Type B pancreatic cell (in vitro differentiated cells): ENCODE measurements at regions not wholly inside any gene's neighbourhood (a gene's known extent, or its start where the extent isn't known, plus 50 kb on each side); places are given as distances from the start of the nearest gene placed in this dataset.

Source experiments
- DNase-seq: peaks from one replicate; pipeline ENCODE4 v3.0.0; 2021; ENCODE audit warnings: mixed read lengths; ENCODE audit not compliant: unreplicated experiment; ENCODE audit errors: extremely low spot score
- H3K27ac Mint-ChIP-seq: 2 replicates; pipeline ENCODE4 v1.8.0; 2021; ENCODE audit warnings: mild to moderate bottlenecking, mixed read lengths
- H3K27me3 Mint-ChIP-seq: 2 replicates; pipeline ENCODE4 v1.8.0; 2021; ENCODE audit warnings: mixed read lengths
- H3K36me3 Mint-ChIP-seq: 2 replicates; pipeline ENCODE4 v1.8.0; 2021; ENCODE audit warnings: mixed read lengths
- H3K4me1 Mint-ChIP-seq: one replicate; pipeline ENCODE4 v1.8.0; 2021; ENCODE audit warnings: mixed read lengths; ENCODE audit not compliant: unreplicated experiment
- H3K4me3 Mint-ChIP-seq: 2 replicates; pipeline ENCODE4 v1.8.0; 2021; ENCODE audit warnings: mild to moderate bottlenecking, mixed read lengths
- H3K9me3 Mint-ChIP-seq: 2 replicates; pipeline ENCODE4 v1.8.0; 2021; ENCODE audit warnings: mixed read lengths
- TF ChIP-seq, protein P1 (sequence below): fragments of 200-600 bp; sonication (generic); conservative IDR thresholded peaks from 2 replicates; pipeline ENCODE4 v1.5.0; 2021; ENCODE audit warnings: antibody characterized with exemption, mild to moderate bottlenecking

DNA sequence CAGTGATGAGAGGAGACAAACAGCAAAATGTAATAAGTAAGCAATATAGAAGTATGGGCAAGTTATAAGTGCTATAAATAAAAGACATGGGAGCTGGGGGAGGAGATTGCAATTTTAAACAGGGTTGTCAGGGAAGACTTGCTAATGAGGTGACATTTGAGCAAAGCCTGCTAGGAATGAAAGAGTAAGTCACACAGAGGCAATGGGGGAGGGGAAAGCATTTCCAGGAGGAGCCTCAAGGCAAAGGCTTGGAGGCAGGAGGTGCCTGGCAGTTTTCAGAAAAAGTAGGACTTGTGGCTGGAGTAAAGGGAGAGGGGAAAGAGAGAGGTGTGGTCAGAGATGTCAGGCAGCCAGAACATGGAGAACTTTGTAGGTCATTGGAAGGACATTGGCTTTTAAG is 124.4 kb upstream of the NMUR2 start:
- H3K36me3 Mint-ChIP-seq, result no peaks in the 10 kb centered on the region
- DNase-seq, result no peak
- no peak overlapping the region for H3K4me3 Mint-ChIP-seq
- H3K27ac Mint-ChIP-seq, result no peak overlapping the region
- H3K9me3 Mint-ChIP-seq, result no peaks in the 10 kb centered on the region
- H3K4me1 Mint-ChIP-seq, result peaks cover 13% of the 10 kb centered on the region
- TF ChIP-seq, protein P1, sequence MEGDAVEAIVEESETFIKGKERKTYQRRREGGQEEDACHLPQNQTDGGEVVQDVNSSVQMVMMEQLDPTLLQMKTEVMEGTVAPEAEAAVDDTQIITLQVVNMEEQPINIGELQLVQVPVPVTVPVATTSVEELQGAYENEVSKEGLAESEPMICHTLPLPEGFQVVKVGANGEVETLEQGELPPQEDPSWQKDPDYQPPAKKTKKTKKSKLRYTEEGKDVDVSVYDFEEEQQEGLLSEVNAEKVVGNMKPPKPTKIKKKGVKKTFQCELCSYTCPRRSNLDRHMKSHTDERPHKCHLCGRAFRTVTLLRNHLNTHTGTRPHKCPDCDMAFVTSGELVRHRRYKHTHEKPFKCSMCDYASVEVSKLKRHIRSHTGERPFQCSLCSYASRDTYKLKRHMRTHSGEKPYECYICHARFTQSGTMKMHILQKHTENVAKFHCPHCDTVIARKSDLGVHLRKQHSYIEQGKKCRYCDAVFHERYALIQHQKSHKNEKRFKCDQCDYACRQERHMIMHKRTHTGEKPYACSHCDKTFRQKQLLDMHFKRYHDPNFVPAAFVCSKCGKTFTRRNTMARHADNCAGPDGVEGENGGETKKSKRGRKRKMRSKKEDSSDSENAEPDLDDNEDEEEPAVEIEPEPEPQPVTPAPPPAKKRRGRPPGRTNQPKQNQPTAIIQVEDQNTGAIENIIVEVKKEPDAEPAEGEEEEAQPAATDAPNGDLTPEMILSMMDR, result no peak
- peaks cover 13% of the 10 kb centered on the region for H3K27me3 Mint-ChIP-seq

GRCh38 chr5:152532714-152533113 is 127.6 kb upstream of the NMUR2 start:
- DNase-seq, result no peak
- H3K36me3 Mint-ChIP-seq, result no peaks in the 10 kb centered on the region
- H3K4me1 Mint-ChIP-seq, result peaks cover 5% of the 10 kb centered on the region
- TF ChIP-seq, protein P1, result peak; percentile 83
- H3K27ac Mint-ChIP-seq, result no peak overlapping the region
- no peaks in the 10 kb centered on the region for H3K9me3 Mint-ChIP-seq
- peaks cover 6% of the 10 kb centered on the region for H3K27me3 Mint-ChIP-seq
- no peak overlapping the region for H3K4me3 Mint-ChIP-seq

- H3K27me3 Mint-ChIP-seq, result no peaks in the 10 kb centered on the region
- H3K27ac Mint-ChIP-seq, result no peak overlapping the region
- DNase-seq, result no peak
- H3K9me3 Mint-ChIP-seq, result no peaks in the 10 kb centered on the region
- H3K36me3 Mint-ChIP-seq, result no peaks in the 10 kb centered on the region
- TF ChIP-seq, protein P1, result no peak
- no peak overlapping the region for H3K4me3 Mint-ChIP-seq
- peaks cover 5% of the 10 kb centered on the region for H3K4me1 Mint-ChIP-seq
Measured at GRCh38 chr5:152534641-152535040, 129.6 kb upstream of the NMUR2 start.

GRCh38 chr5:152542741-152543140 is 137.7 kb upstream of the NMUR2 start:
- TF ChIP-seq, protein P1, result no peak
- Mint-ChIP-seq H3K36me3 (no peaks in the 10 kb centered on the region), H3K9me3 (no peaks in the 10 kb centered on the region), H3K4me3 (no peak overlapping the region), H3K27me3 (peaks cover 26% of the 10 kb centered on the region), H3K27ac (no peak overlapping the region), H3K4me1 (no peaks in the 10 kb centered on the region)
- no peak for DNase-seq

- no peak for DNase-seq
- Mint-ChIP-seq H3K27me3 (peaks cover 29% of the 10 kb centered on the region), H3K9me3 (no peaks in the 10 kb centered on the region), H3K4me3 (no peak overlapping the region), H3K4me1 (no peaks in the 10 kb centered on the region), H3K27ac (no peak overlapping the region), H3K36me3 (no peaks in the 10 kb centered on the region)
- TF ChIP-seq, protein P1, result no peak
Measured at GRCh38 chr5:152546493-152546892, 141.4 kb upstream of the NMUR2 start.

GRCh38 chr5:152547202-152547601 is 142.1 kb upstream of the NMUR2 start:
- no peak overlapping the region for H3K27ac Mint-ChIP-seq
- no peak overlapping the region for H3K4me3 Mint-ChIP-seq
- H3K36me3 Mint-ChIP-seq, result no peaks in the 10 kb centered on the region
- DNase-seq, result no peak
- H3K4me1 Mint-ChIP-seq, result no peaks in the 10 kb centered on the region
- no peaks in the 10 kb centered on the region for H3K9me3 Mint-ChIP-seq
- H3K27me3 Mint-ChIP-seq, result peaks cover 29% of the 10 kb centered on the region
- TF ChIP-seq, protein P1, result no peak
